Activated T-helper 2 cell treated with anti-CD3 and anti-CD28 coated beads, Interferon-gamma antibody, Interleukin-2, Interleukin-4, amounts not matched to agents 10 μg/mL and 5 μg/mL and 100 μg/mL, durations not matched to agents 14 hours and 24 hours and 36 hours (primary cell): ENCODE measurements at regions not wholly inside any gene's neighbourhood (a gene's known extent, or its start where the extent isn't known, plus 50 kb on each side); places are given as distances from the start of the nearest gene placed in this dataset.
"Not testable (repeated sequence)": the region's sequence is repeated elsewhere in the genome, so short reads cannot be mapped to it uniquely, and the experiment has no call there.

Source experiments
- DNase-seq: peaks from one replicate; pipeline ENCODE4 v3.0.0; 2021; ENCODE audit warnings: low spot score
- H3K27ac Mint-ChIP-seq: one replicate; pipeline ENCODE4 v1.8.0; 2021; ENCODE audit warnings: mixed read lengths
- H3K27me3 Mint-ChIP-seq: one replicate; pipeline ENCODE4 v1.8.0; 2021; ENCODE audit warnings: low read depth, mixed read lengths
- H3K36me3 Mint-ChIP-seq: one replicate; pipeline ENCODE4 v1.8.0; 2021; ENCODE audit warnings: low read depth, mixed read lengths
- H3K4me1 Mint-ChIP-seq: one replicate; pipeline ENCODE4 v1.8.0; 2021; ENCODE audit warnings: low read depth, mixed read lengths
- H3K4me3 Mint-ChIP-seq: one replicate; pipeline ENCODE4 v1.8.0; 2021; ENCODE audit warnings: low read depth, mild to moderate bottlenecking, moderate library complexity, mixed read lengths
- H3K9me3 Mint-ChIP-seq: one replicate; pipeline ENCODE4 v1.8.0; 2021; ENCODE audit warnings: mixed read lengths
- intact Hi-C: fragments of 100-400 bp; cut with micrococcal nuclease; formaldehyde crosslinking; loops from one replicate; pipeline ENCODE4 v1.15.1; 2023

GRCh38 chr9:71270554-71270953 is 149.1 kb upstream of the TRPM3 start:
- DNase-seq = no peak
- H3K27me3 Mint-ChIP-seq = no peaks in the 10 kb centered on the region
- H3K9me3 Mint-ChIP-seq = no peaks in the 10 kb centered on the region
- no peak overlapping the region for H3K27ac Mint-ChIP-seq
- no peak overlapping the region for H3K4me3 Mint-ChIP-seq
- H3K36me3 Mint-ChIP-seq = no peaks in the 10 kb centered on the region
- no peaks in the 10 kb centered on the region for H3K4me1 Mint-ChIP-seq
- intact Hi-C loops = no loop called here

- no peaks in the 10 kb centered on the region for H3K36me3 Mint-ChIP-seq
- H3K4me1 Mint-ChIP-seq = no peaks in the 10 kb centered on the region
- no peak overlapping the region for H3K4me3 Mint-ChIP-seq
- intact Hi-C loops = no loop called here
- DNase-seq = no peak
- H3K27me3 Mint-ChIP-seq = no peaks in the 10 kb centered on the region
- H3K9me3 Mint-ChIP-seq = no peaks in the 10 kb centered on the region
- no peak overlapping the region for H3K27ac Mint-ChIP-seq
Observed at GRCh38 chr9:71269859-71270258, 148.4 kb upstream of the TRPM3 start.

GRCh38 chr9:71268871-71269635 is 147.6 kb upstream of the TRPM3 start:
- Mint-ChIP-seq H3K27ac (no peak overlapping the region), H3K27me3 (no peaks in the 10 kb centered on the region), H3K4me3 (no peak overlapping the region), H3K4me1 (no peaks in the 10 kb centered on the region), H3K36me3 (no peaks in the 10 kb centered on the region), H3K9me3 (no peaks in the 10 kb centered on the region)
- DNase-seq = no peak
- intact Hi-C loops = no loop called here

GRCh38 chr9:71263451-71263850 is 142.0 kb upstream of the TRPM3 start:
- H3K36me3 Mint-ChIP-seq = no peaks in the 10 kb centered on the region
- no peaks in the 10 kb centered on the region for H3K27me3 Mint-ChIP-seq
- H3K4me3 Mint-ChIP-seq = no peak overlapping the region
- H3K4me1 Mint-ChIP-seq = no peaks in the 10 kb centered on the region
- H3K9me3 Mint-ChIP-seq = no peaks in the 10 kb centered on the region
- intact Hi-C loops = no loop called here
- H3K27ac Mint-ChIP-seq = no peak overlapping the region
- no peak for DNase-seq

- H3K4me3 Mint-ChIP-seq, DNase-seq, intact Hi-C loops, H3K4me1 Mint-ChIP-seq, H3K27ac Mint-ChIP-seq, H3K9me3 Mint-ChIP-seq, H3K36me3 Mint-ChIP-seq, H3K27me3 Mint-ChIP-seq: not testable (repeated sequence)
Observed at GRCh38 chr9:71260419-71260818, 139.0 kb upstream of the TRPM3 start.

DNA sequence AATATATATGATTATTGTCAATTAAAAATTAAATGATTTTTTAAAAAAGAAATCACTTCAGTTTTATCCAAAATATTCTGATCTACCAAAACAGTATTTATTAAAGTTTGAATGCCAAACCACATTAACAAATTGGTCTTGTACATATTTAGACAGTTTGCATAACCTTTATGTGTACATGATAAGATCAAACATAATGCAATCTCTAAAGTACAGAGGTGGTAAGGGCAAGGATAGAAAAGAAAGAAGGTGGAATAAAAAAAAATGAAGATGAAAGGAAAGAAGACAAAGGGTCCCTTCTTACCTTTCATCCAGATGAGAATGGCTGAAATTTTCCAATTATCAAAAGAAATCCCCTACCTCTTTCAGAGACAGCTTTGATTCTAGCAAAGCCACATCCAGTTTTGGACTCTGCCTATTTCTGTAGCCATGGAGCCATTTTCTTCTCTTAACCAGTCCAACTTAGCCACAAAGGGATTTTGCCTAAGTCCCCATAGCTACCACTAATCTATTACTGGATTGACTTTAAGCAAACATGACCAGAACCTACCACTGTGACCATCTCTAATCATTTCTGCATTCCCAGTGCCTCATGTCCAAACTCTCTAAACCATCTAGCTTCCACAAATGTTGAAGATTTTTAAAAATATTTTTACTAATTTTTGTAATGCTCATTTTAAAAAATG is 133.3 kb upstream of the TRPM3 start:
- no peak for DNase-seq
- Mint-ChIP-seq H3K4me1 (no peaks in the 10 kb centered on the region), H3K27me3 (no peaks in the 10 kb centered on the region), H3K4me3 (no peak overlapping the region), H3K27ac (no peak overlapping the region), H3K36me3 (no peaks in the 10 kb centered on the region), H3K9me3 (no peaks in the 10 kb centered on the region)
- intact Hi-C loops = no loop called here

DNA sequence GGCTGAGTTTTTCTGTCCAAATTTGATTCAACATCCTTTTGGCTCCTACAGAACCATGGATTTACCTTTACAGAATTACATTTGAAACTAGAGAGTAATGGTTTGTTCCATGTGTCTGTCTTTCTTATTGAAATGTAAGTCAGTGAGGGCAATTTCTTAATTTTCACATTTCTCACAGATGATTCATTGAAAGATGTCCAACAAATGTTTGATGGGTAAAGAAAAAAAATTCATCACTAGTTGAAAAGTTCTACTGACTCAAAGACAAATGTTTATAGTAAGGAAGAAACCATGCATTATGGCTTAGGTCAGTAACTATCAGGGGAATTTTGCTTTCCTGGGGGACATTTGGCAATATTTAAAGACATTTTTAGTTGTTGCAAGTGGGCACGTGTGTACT is 131.6 kb upstream of the TRPM3 start:
- H3K9me3 Mint-ChIP-seq = no peaks in the 10 kb centered on the region
- no peaks in the 10 kb centered on the region for H3K4me1 Mint-ChIP-seq
- no peak overlapping the region for H3K4me3 Mint-ChIP-seq
- H3K36me3 Mint-ChIP-seq = no peaks in the 10 kb centered on the region
- DNase-seq = no peak
- intact Hi-C loops = no loop called here
- no peak overlapping the region for H3K27ac Mint-ChIP-seq
- H3K27me3 Mint-ChIP-seq = no peaks in the 10 kb centered on the region

- H3K27ac Mint-ChIP-seq = no peak overlapping the region
- no peak for DNase-seq
- no peaks in the 10 kb centered on the region for H3K27me3 Mint-ChIP-seq
- no peaks in the 10 kb centered on the region for H3K36me3 Mint-ChIP-seq
- H3K4me3 Mint-ChIP-seq = no peak overlapping the region
- H3K9me3 Mint-ChIP-seq = no peaks in the 10 kb centered on the region
- intact Hi-C loops = no loop called here
- no peaks in the 10 kb centered on the region for H3K4me1 Mint-ChIP-seq
Observed at GRCh38 chr9:71250581-71250980, 129.2 kb upstream of the TRPM3 start.

- no peaks in the 10 kb centered on the region for H3K27me3 Mint-ChIP-seq
- intact Hi-C loops = loop anchor here (10.0 kb wide), 1 partner anchor 325 kb away; no protein-coding TSS in a partner anchor
- no peaks in the 10 kb centered on the region for H3K36me3 Mint-ChIP-seq
- no peaks in the 10 kb centered on the region for H3K9me3 Mint-ChIP-seq
- no peak for DNase-seq
- H3K27ac Mint-ChIP-seq = no peak overlapping the region
- H3K4me3 Mint-ChIP-seq = no peak overlapping the region
- no peaks in the 10 kb centered on the region for H3K4me1 Mint-ChIP-seq
Observed at GRCh38 chr9:71249729-71250317, 128.4 kb upstream of the TRPM3 start.

DNA sequence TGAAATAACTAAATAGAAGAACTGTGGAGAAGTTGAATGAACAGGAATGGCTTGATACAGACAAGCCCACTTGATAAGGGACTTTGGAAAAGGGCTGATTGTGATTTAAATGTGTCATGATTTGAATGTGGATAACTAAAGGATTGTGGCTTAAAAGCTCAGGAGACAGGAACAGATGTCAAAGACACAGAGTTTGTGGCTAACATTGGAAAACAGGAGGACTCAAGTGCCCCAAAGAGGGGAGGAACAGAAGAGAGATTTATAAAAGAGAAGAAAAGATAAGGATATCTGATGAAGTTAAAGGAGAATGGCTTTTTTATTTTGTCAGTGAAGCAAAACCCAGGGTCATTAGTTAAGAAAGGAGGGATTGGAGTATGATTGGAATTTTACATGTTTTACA is 124.2 kb upstream of the TRPM3 start:
- no peaks in the 10 kb centered on the region for H3K36me3 Mint-ChIP-seq
- intact Hi-C loops = loop anchor here (10.0 kb wide), 1 partner anchor 321 kb away; no protein-coding TSS in a partner anchor
- no peaks in the 10 kb centered on the region for H3K27me3 Mint-ChIP-seq

GRCh38 chr9:71243951-71244350 is 122.5 kb upstream of the TRPM3 start:
- no peak overlapping the region for H3K4me3 Mint-ChIP-seq
- no peaks in the 10 kb centered on the region for H3K9me3 Mint-ChIP-seq
- intact Hi-C loops = loop anchor here (10.0 kb wide), 1 partner anchor 319 kb away; no protein-coding TSS in a partner anchor
- H3K27me3 Mint-ChIP-seq = no peaks in the 10 kb centered on the region
- H3K27ac Mint-ChIP-seq = no peak overlapping the region
- H3K36me3 Mint-ChIP-seq = no peaks in the 10 kb centered on the region
- DNase-seq = no peak
- H3K4me1 Mint-ChIP-seq = no peaks in the 10 kb centered on the region

More for the DNA sequence above, 124.2 kb upstream of the TRPM3 start:
- Mint-ChIP-seq H3K4me1 (no peaks in the 10 kb centered on the region), H3K27ac (no peak overlapping the region), H3K4me3 (no peak overlapping the region), H3K9me3 (no peaks in the 10 kb centered on the region)
- no peak for DNase-seq

GRCh38 chr9:71242081-71242480 is 120.7 kb upstream of the TRPM3 start:
- Mint-ChIP-seq H3K36me3 (no peaks in the 10 kb centered on the region), H3K9me3 (no peaks in the 10 kb centered on the region), H3K27ac (no peak overlapping the region), H3K4me1 (no peaks in the 10 kb centered on the region), H3K4me3 (no peak overlapping the region), H3K27me3 (no peaks in the 10 kb centered on the region)
- no peak for DNase-seq
- intact Hi-C loops = loop anchor here (10.0 kb wide), 1 partner anchor 317 kb away; no protein-coding TSS in a partner anchor

GRCh38 chr9:71237051-71237450 is 115.6 kb upstream of the TRPM3 start:
- Mint-ChIP-seq H3K9me3 (no peaks in the 10 kb centered on the region), H3K27me3 (no peaks in the 10 kb centered on the region), H3K4me3 (no peak overlapping the region), H3K4me1 (no peaks in the 10 kb centered on the region), H3K27ac (no peak overlapping the region), H3K36me3 (no peaks in the 10 kb centered on the region)
- DNase-seq = no peak
- intact Hi-C loops = no loop called here
